ENCODE measurements at regions not wholly inside any gene's neighbourhood (a gene's known extent, or its start where the extent isn't known, plus 50 kb on each side); places are given as distances from the start of the nearest gene placed in this dataset.

- ChIA-PET CTCF (no interaction called here), POLR2A (ENCODE audit: unreplicated experiment) (no interaction called here)
- no peak overlapping the region for H2BK120ac ChIP-seq (ENCODE audit: low read depth, low read length)
- H2AK5ac ChIP-seq (ENCODE audit: low read depth, low read length), result no peak overlapping the region
- no peaks in the 10 kb centered on the region for H3K27me3 ChIP-seq (ENCODE audit: control insufficient read depth, insufficient read depth, low read length)
- H3K4me3 ChIP-seq (ENCODE audit: insufficient read depth, low read depth, low read length), result no peak overlapping the region
- no peak overlapping the region for H3K14ac ChIP-seq (replicated peaks; ENCODE audit: low read depth, low read length)
- no peak overlapping the region for H3K4ac ChIP-seq (ENCODE audit: low read depth, low read length)
- 0 out of 2 replicates have a peak, but pooled peaks cover 3% of the 10 kb centered on the region for H3K9me3 ChIP-seq (ENCODE audit: control insufficient read depth, insufficient read depth, low read length)
- no peak overlapping the region for H2BK20ac ChIP-seq (ENCODE audit: low read depth, low read length)
- no peak overlapping the region for H2BK15ac ChIP-seq (ENCODE audit: low read depth, low read length)
- no TSS peak for BruUV-seq (replicated peaks)
- no CpG with 5 or more reads among the region's 1 CpG for WGBS, 2 experiments (ENCODE audit: extremely low coverage in 2 of 2, insufficient read length in 1 of 2)
- ATAC-seq (ENCODE audit: low read depth) (no peak), DNase-seq (no peak)
- no peaks in the 10 kb centered on the region for H4K20me1 ChIP-seq (ENCODE audit: insufficient read depth, low read length)
- dilution Hi-C loops (cut with HindIII; ENCODE audit: low sequenced_read_pairs, unreplicated experiment) (no loop called here), in situ Hi-C loops (cut with MboI; ENCODE audit: low sequenced_read_pairs) (loop anchor here (25.0 kb wide), 1 partner anchor 1556 kb away; no protein-coding TSS in a partner anchor), intact Hi-C loops (cut with micrococcal nuclease) (no loop called here)
- H4K91ac ChIP-seq (ENCODE audit: insufficient read depth, low read depth, low read length), result no peak overlapping the region
- no peak overlapping the region for H3K4me2 ChIP-seq (ENCODE audit: low read depth, low read length)
- H3K79me1 ChIP-seq (ENCODE audit: low read depth in 1 of 2, low read length in 2 of 2), result no peaks in the 10 kb centered on the region
- no peak overlapping the region for H3K18ac ChIP-seq (ENCODE audit: low read depth, low read length)
- H3K4me1 ChIP-seq (ENCODE audit: control insufficient read depth, insufficient read depth, low read length), result no peaks in the 10 kb centered on the region
- no peak overlapping the region for H4K8ac ChIP-seq (ENCODE audit: low read depth in 2 of 2, low read length in 2 of 2)
- no peak overlapping the region for H3K9ac ChIP-seq (ENCODE audit: low read depth, low read length)
- TF ChIP-seq CHD1 (IDR thresholded peaks at IDR 0.05; ENCODE audit: low read depth, low read length), result no peak
- no peak for TF ChIP-seq CTCF (conservative IDR thresholded peaks at IDR 0.05; ENCODE audit: low read depth, low read length)
- TF ChIP-seq MXI1 (IDR thresholded peaks at IDR 0.05; ENCODE audit: borderline replicate concordance, low read depth, low read length), result no peak
- no peak for TF ChIP-seq CEBPB (IDR thresholded peaks at IDR 0.05; ENCODE audit: low read depth, low read length)
- TF ChIP-seq RFX5 (IDR thresholded peaks at IDR 0.05; ENCODE audit: low read depth, low read length), result no peak
- no peak for TF ChIP-seq POLR2A (IDR thresholded peaks at IDR 0.05; ENCODE audit: low read depth, low read length)
- TF ChIP-seq ELK1 (IDR thresholded peaks at IDR 0.05; ENCODE audit: borderline replicate concordance, low read depth, low read length), result no peak
- TF ChIP-seq RAD21 (IDR thresholded peaks at IDR 0.05; ENCODE audit: low read length), result no peak
- no peak for TF ChIP-seq MAZ (IDR thresholded peaks at IDR 0.05; ENCODE audit: borderline replicate concordance, low read depth, low read length)
- no peak for TF ChIP-seq MAFK (IDR thresholded peaks at IDR 0.05; ENCODE audit: low read depth, low read length)
- no peak for TF ChIP-seq FOS (IDR thresholded peaks at IDR 0.05; ENCODE audit: low read depth, low read length)
- no peak for TF ChIP-seq BHLHE40 (IDR thresholded peaks at IDR 0.05; ENCODE audit: low read depth, low read length)
- TF ChIP-seq RCOR1 (IDR thresholded peaks at IDR 0.05; ENCODE audit: insufficient replicate concordance, low read length), result no peak
- TF ChIP-seq USF2 (IDR thresholded peaks at IDR 0.05; ENCODE audit: low read depth, low read length), result no peak
- TF ChIP-seq SMC3 (IDR thresholded peaks at IDR 0.05; ENCODE audit: low read depth, low read length), result no peak
- no peak for TF ChIP-seq NFE2L2 (IDR thresholded peaks at IDR 0.05; ENCODE audit: low read depth, low read length)
- H2AFZ ChIP-seq (replicated peaks; ENCODE audit: low read length, poor library complexity), result no peak overlapping the region
- no peak overlapping the region for H3K23ac ChIP-seq (ENCODE audit: low read depth, low read length)
- H3K9me1 ChIP-seq (ENCODE audit: insufficient read depth, low read length), result no peaks in the 10 kb centered on the region
- H2BK5ac ChIP-seq (ENCODE audit: low read depth, low read length, poor library complexity, severe bottlenecking), result no peak overlapping the region
- H3K56ac ChIP-seq (ENCODE audit: extremely low read depth, insufficient read depth, low read length), result no peak overlapping the region
- no peak overlapping the region for H4K5ac ChIP-seq (ENCODE audit: low read depth, low read length)
- H3K36me3 ChIP-seq (ENCODE audit: control insufficient read depth, insufficient read depth, low read length), result no peaks in the 10 kb centered on the region
- H2AK9ac ChIP-seq (replicated peaks; ENCODE audit: low read depth, low read length, poor library complexity), result no peak overlapping the region
- H3K27ac ChIP-seq (ENCODE audit: insufficient read depth, low read length), result no peak overlapping the region
These were observed 144.1 kb downstream of the CD8B2 start for GRCh38 chr2:106631281-106631680.

Data from IMR-90 (cell line).